ENCODE measurements at regions not wholly inside any gene's neighbourhood (a gene's known extent, or its start where the extent isn't known, plus 50 kb on each side); places are given as distances from the start of the nearest gene placed in this dataset.

DNA sequence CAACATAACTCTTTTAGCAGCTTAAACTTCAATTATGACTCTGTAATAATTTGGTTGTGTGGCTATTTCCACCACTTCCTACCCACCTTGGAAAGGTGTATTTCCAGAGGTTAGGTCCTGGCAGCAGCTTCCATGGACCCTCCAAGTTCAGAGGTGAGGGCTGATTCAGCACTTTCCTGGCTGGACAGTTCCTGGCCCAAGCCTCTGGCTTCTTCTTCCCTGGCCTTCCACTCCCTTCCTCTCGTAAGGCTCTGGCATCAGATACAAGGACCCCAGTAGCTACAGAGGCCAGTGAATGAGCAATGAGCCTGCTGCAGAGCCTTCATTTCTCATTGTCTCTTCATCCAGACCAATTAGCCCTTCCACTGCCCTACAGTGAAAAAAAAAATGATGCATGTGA is 98.1 kb upstream of the KIRREL3 start:
- no peaks in the 10 kb centered on the region for H3K36me3 ChIP-seq
- no peaks in the 10 kb centered on the region for H3K27me3 ChIP-seq (replicated peaks; ENCODE audit: insufficient read depth)
- H3K27ac ChIP-seq, result no peak overlapping the region
- H3K9me3 ChIP-seq, result no peaks in the 10 kb centered on the region
- TF ChIP-seq POLR2A (IDR thresholded peaks at IDR 0.05), result no peak
- TF ChIP-seq, protein P1, sequence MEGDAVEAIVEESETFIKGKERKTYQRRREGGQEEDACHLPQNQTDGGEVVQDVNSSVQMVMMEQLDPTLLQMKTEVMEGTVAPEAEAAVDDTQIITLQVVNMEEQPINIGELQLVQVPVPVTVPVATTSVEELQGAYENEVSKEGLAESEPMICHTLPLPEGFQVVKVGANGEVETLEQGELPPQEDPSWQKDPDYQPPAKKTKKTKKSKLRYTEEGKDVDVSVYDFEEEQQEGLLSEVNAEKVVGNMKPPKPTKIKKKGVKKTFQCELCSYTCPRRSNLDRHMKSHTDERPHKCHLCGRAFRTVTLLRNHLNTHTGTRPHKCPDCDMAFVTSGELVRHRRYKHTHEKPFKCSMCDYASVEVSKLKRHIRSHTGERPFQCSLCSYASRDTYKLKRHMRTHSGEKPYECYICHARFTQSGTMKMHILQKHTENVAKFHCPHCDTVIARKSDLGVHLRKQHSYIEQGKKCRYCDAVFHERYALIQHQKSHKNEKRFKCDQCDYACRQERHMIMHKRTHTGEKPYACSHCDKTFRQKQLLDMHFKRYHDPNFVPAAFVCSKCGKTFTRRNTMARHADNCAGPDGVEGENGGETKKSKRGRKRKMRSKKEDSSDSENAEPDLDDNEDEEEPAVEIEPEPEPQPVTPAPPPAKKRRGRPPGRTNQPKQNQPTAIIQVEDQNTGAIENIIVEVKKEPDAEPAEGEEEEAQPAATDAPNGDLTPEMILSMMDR (IDR thresholded peaks at IDR 0.05), result no peak
- DNase-seq (ENCODE audit: low spot score), result no peak
- no peaks in the 10 kb centered on the region for H3K4me1 ChIP-seq (replicated peaks)
- intact Hi-C loops (cut with DNase I), result no loop called here
- H3K4me3 ChIP-seq, result no peak overlapping the region
- whole genome bisulfite sequencing, result 26% methylated on average over 1 of the region's 1 CpG

GRCh38 chr11:127080735-127081134 is 80.2 kb upstream of the KIRREL3 start:
- TF ChIP-seq, protein P1 (IDR thresholded peaks at IDR 0.05), result no peak
- no peak for TF ChIP-seq POLR2A (IDR thresholded peaks at IDR 0.05)
- no peak for TF ChIP-seq POLR2AphosphoS5 (IDR thresholded peaks at IDR 0.05)
- Histone ChIP-seq H3K27me3 (replicated peaks; ENCODE audit: insufficient read depth) (peaks cover 4% of the 10 kb centered on the region), H3K4me1 (replicated peaks) (no peaks in the 10 kb centered on the region), H3K36me3 (no peaks in the 10 kb centered on the region), H3K9me3 (no peaks in the 10 kb centered on the region), H3K27ac (no peak overlapping the region), H3K4me3 (no peak overlapping the region)
- WGBS, result 54% methylated on average over 2 of the region's 2 CpGs
- intact Hi-C loops (cut with DNase I), result no loop called here
- DNase-seq (ENCODE audit: low spot score), result no peak

DNA sequence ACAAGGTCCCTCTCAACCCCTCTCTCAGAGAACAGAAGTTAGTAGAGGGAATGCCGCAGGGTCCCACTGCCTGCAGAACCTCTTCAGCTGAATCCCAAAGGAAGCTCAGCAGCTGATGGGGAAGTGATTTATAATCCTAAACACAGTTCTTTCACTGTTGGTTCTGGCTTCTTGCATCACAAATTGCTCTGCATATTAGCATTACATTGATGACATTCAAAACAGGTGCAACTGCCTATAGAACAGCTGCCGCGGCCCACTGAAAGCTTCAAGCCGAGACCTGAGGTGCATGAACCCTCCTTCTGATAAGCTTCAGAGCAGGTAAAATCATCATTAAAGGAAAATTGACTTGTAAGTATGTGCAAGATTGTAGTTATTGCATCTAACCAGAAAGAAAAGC is 75.2 kb upstream of the KIRREL3 start:
- no peak for DNase-seq (ENCODE audit: low spot score)
- no peaks in the 10 kb centered on the region for H3K36me3 ChIP-seq
- intact Hi-C loops (cut with DNase I), result no loop called here
- WGBS, result 78% methylated on average over 4 of the region's 4 CpGs
- H3K4me1 ChIP-seq (replicated peaks), result no peaks in the 10 kb centered on the region
- no peak overlapping the region for H3K4me3 ChIP-seq
- H3K9me3 ChIP-seq, result no peaks in the 10 kb centered on the region
- no peak for TF ChIP-seq POLR2AphosphoS5 (IDR thresholded peaks at IDR 0.05)
- no peak for TF ChIP-seq POLR2A (IDR thresholded peaks at IDR 0.05)
- TF ChIP-seq, protein P1 (IDR thresholded peaks at IDR 0.05), result no peak
- peaks cover 4% of the 10 kb centered on the region for H3K27me3 ChIP-seq (replicated peaks; ENCODE audit: insufficient read depth)
- no peak overlapping the region for H3K27ac ChIP-seq

DNA sequence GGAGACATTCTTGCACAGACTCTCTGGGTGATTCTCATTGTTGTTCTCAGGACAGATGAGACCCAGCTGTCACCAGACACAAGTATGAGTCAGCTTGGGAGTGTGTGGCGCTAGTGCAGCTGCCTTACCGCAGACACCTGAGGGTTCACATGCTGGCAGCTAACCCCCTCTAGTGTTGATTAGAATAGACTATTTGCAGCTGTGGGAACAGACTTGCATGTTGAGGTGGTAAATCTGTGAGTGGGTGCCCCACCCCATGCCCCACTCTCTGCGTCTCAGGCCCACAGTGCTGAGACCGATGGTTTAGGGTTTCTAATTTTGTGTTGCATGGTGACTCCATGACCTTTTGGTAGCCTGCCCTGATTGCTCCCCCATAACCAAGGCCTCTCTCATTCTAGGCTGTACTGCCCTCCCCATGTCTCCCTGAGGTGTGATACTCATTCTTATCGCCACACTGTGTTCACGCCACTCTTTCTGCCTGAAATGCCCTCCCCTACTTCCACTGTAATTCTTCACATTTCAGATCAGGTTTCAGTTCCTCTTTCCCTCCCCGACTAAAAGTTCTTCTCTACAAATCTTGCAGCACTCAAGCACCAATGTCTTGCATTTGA is 73.7 kb upstream of the KIRREL3 start:
- Histone ChIP-seq H3K4me3 (no peak overlapping the region), H3K27me3 (replicated peaks; ENCODE audit: insufficient read depth) (no peaks in the 10 kb centered on the region), H3K27ac (no peak overlapping the region), H3K36me3 (no peaks in the 10 kb centered on the region), H3K9me3 (no peaks in the 10 kb centered on the region), H3K4me1 (replicated peaks) (no peaks in the 10 kb centered on the region)
- no peak for DNase-seq (ENCODE audit: low spot score)
- intact Hi-C loops (cut with DNase I), result no loop called here
- 66% methylated on average over 7 of the region's 7 CpGs for WGBS
- TF ChIP-seq POLR2AphosphoS5 (IDR thresholded peaks at IDR 0.05) (no peak), POLR2A (IDR thresholded peaks at IDR 0.05) (no peak)
- TF ChIP-seq, protein P1 (IDR thresholded peaks at IDR 0.05), result no peak

- H3K4me1 ChIP-seq (replicated peaks), result no peaks in the 10 kb centered on the region
- H3K27ac ChIP-seq, result no peak overlapping the region
- TF ChIP-seq, protein P1 (IDR thresholded peaks at IDR 0.05), result no peak
- TF ChIP-seq POLR2A (IDR thresholded peaks at IDR 0.05) (no peak), POLR2AphosphoS5 (IDR thresholded peaks at IDR 0.05) (no peak)
- no peaks in the 10 kb centered on the region for H3K9me3 ChIP-seq
- 50% methylated on average over 4 of the region's 4 CpGs for WGBS
- H3K36me3 ChIP-seq, result no peaks in the 10 kb centered on the region
- intact Hi-C loops (cut with DNase I), result no loop called here
- H3K27me3 ChIP-seq (replicated peaks; ENCODE audit: insufficient read depth), result no peaks in the 10 kb centered on the region
- DNase-seq (ENCODE audit: low spot score), result no peak
- H3K4me3 ChIP-seq, result no peak overlapping the region
These were observed 73.1 kb upstream of the KIRREL3 start for GRCh38 chr11:127073621-127074020.

All from prostate gland (tissue), 2 donors.